Neural crest cell (in vitro differentiated cells): ENCODE measurements at regions not wholly inside any gene's neighbourhood (a gene's known extent, or its start where the extent isn't known, plus 50 kb on each side); places are given as distances from the start of the nearest gene placed in this dataset.

Experiments
- DNase-seq: peaks from one replicate; pipeline ENCODE4 v3.0.0; 2021; ENCODE audit warnings: low read depth, mixed read lengths, low spot score
- H3K27ac Mint-ChIP-seq: one replicate; pipeline ENCODE4 v1.8.0; 2021; ENCODE audit warnings: mild to moderate bottlenecking, mixed read lengths; ENCODE audit not compliant: unreplicated experiment
- H3K27me3 Mint-ChIP-seq: 2 replicates; pipeline ENCODE4 v1.8.0; 2021; ENCODE audit warnings: low read depth, mild to moderate bottlenecking, mixed read lengths
- H3K36me3 Mint-ChIP-seq: 2 replicates; pipeline ENCODE4 v1.8.0; 2021; ENCODE audit warnings: low read depth, mild to moderate bottlenecking, mixed read lengths
- H3K4me1 Mint-ChIP-seq: 2 replicates; pipeline ENCODE4 v1.8.0; 2021; ENCODE audit warnings: mixed read lengths
- H3K4me3 Mint-ChIP-seq: one replicate; pipeline ENCODE4 v1.8.0; 2021; ENCODE audit warnings: mild to moderate bottlenecking, mixed read lengths
- H3K9me3 Mint-ChIP-seq: 2 replicates; pipeline ENCODE4 v1.8.0; 2021; ENCODE audit warnings: mixed read lengths
- CTCF ChIP-seq: fragments of 200-600 bp; sonication (generic); conservative IDR thresholded peaks from 2 replicates; pipeline ENCODE4 v1.5.0; 2021; ENCODE audit warnings: antibody characterized with exemption, mild to moderate bottlenecking

GRCh38 chr9:107112707-107113243 lies 170.3 kb upstream of the RAD23B start:
- no peak overlapping the region for H3K27ac Mint-ChIP-seq
- no peaks in the 10 kb centered on the region for H3K36me3 Mint-ChIP-seq
- H3K4me1 Mint-ChIP-seq, result no peaks in the 10 kb centered on the region
- no peak for TF ChIP-seq CTCF
- H3K27me3 Mint-ChIP-seq, result peaks cover 7% of the 10 kb centered on the region
- DNase-seq, result no peak
- H3K9me3 Mint-ChIP-seq, result no peaks in the 10 kb centered on the region
- no peak overlapping the region for H3K4me3 Mint-ChIP-seq

GRCh38 chr9:107118863-107119624 lies 164.0 kb upstream of the RAD23B start:
- Mint-ChIP-seq H3K27me3 (peaks cover 2% of the 10 kb centered on the region), H3K9me3 (no peaks in the 10 kb centered on the region), H3K36me3 (no peaks in the 10 kb centered on the region), H3K4me3 (no peak overlapping the region), H3K4me1 (no peaks in the 10 kb centered on the region), H3K27ac (no peak overlapping the region)
- DNase-seq, result no peak
- no peak for TF ChIP-seq CTCF

GRCh38 chr9:107119735-107120134 lies 163.3 kb upstream of the RAD23B start:
- no peak for TF ChIP-seq CTCF
- Mint-ChIP-seq H3K4me1 (no peaks in the 10 kb centered on the region), H3K27me3 (no peaks in the 10 kb centered on the region), H3K36me3 (no peaks in the 10 kb centered on the region), H3K4me3 (no peak overlapping the region), H3K27ac (no peak overlapping the region), H3K9me3 (no peaks in the 10 kb centered on the region)
- no peak for DNase-seq

GRCh38 chr9:107123389-107123788 lies 159.7 kb upstream of the RAD23B start:
- Mint-ChIP-seq H3K4me1 (no peaks in the 10 kb centered on the region), H3K36me3 (no peaks in the 10 kb centered on the region), H3K9me3 (no peaks in the 10 kb centered on the region), H3K4me3 (no peak overlapping the region), H3K27me3 (no peaks in the 10 kb centered on the region), H3K27ac (no peak overlapping the region)
- TF ChIP-seq CTCF, result no peak
- DNase-seq, result no peak

GRCh38 chr9:107127608-107128007 lies 155.5 kb upstream of the RAD23B start:
- Mint-ChIP-seq H3K27me3 (no peaks in the 10 kb centered on the region), H3K4me3 (no peak overlapping the region), H3K4me1 (peaks cover 7% of the 10 kb centered on the region), H3K9me3 (no peaks in the 10 kb centered on the region), H3K27ac (no peak overlapping the region), H3K36me3 (no peaks in the 10 kb centered on the region)
- no peak for DNase-seq
- no peak for TF ChIP-seq CTCF
